ENCODE measurements at regions not wholly inside any gene's neighbourhood (a gene's known extent, or its start where the extent isn't known, plus 50 kb on each side); places are given as distances from the start of the nearest gene placed in this dataset.

GRCh38 chr7:144987686-144988085 is 151.8 kb upstream of the TPK1 start:
- intact Hi-C loops (cut with DNase I; ENCODE audit: low total_unique reads): no loop called here
- no peak for TF ChIP-seq CTCF (IDR thresholded peaks at IDR 0.05)
- TF ChIP-seq POLR2A (IDR thresholded peaks at IDR 0.05): no peak
- TF ChIP-seq POLR2AphosphoS5 (IDR thresholded peaks at IDR 0.05): no peak

GRCh38 chr7:144982133-144982532 is 146.3 kb upstream of the TPK1 start:
- no peak for DNase-seq (ENCODE audit: low spot score in 2 of 2)
- H3K4me3 ChIP-seq: no peak overlapping the region
- H3K36me3 ChIP-seq: no peaks in the 10 kb centered on the region
- H3K27ac ChIP-seq: no peak overlapping the region
- intact Hi-C loops (cut with DNase I; ENCODE audit: low total_unique reads): no loop called here
- no peaks in the 10 kb centered on the region for H3K27me3 ChIP-seq
- H3K9me3 ChIP-seq: no peaks in the 10 kb centered on the region
- TF ChIP-seq POLR2A (IDR thresholded peaks at IDR 0.05) (no peak), CTCF (IDR thresholded peaks at IDR 0.05) (no peak), POLR2AphosphoS5 (IDR thresholded peaks at IDR 0.05) (no peak)
- H3K4me1 ChIP-seq: no peaks in the 10 kb centered on the region

More at GRCh38 chr7:144987686-144988085, 151.8 kb upstream of the TPK1 start:
- Histone ChIP-seq H3K27me3 (no peaks in the 10 kb centered on the region), H3K36me3 (no peaks in the 10 kb centered on the region), H3K4me1 (no peaks in the 10 kb centered on the region), H3K27ac (no peak overlapping the region), H3K4me3 (no peak overlapping the region), H3K9me3 (no peaks in the 10 kb centered on the region)
- DNase-seq (ENCODE audit: low spot score in 2 of 2): no peak

- DNase-seq (ENCODE audit: low spot score in 2 of 2): no peak
- Histone ChIP-seq H3K9me3 (no peaks in the 10 kb centered on the region), H3K27ac (no peak overlapping the region), H3K36me3 (no peaks in the 10 kb centered on the region), H3K4me1 (no peaks in the 10 kb centered on the region), H3K27me3 (peaks cover 0 to 3% of the 10 kb centered on the region in 2 donors), H3K4me3 (no peak overlapping the region)
- intact Hi-C loops (cut with DNase I; ENCODE audit: low total_unique reads): no loop called here
- TF ChIP-seq POLR2A (IDR thresholded peaks at IDR 0.05): no peak
- TF ChIP-seq CTCF (IDR thresholded peaks at IDR 0.05): no peak
Observed at GRCh38 chr7:144975882-144976281, 140.0 kb upstream of the TPK1 start.

- DNase-seq (ENCODE audit: low spot score in 2 of 2): no peak
- Histone ChIP-seq H3K9me3 (no peaks in the 10 kb centered on the region), H3K36me3 (no peaks in the 10 kb centered on the region), H3K27ac (no peak overlapping the region), H3K27me3 (peaks cover 0 to 3% of the 10 kb centered on the region in 2 donors), H3K4me1 (no peaks in the 10 kb centered on the region), H3K4me3 (no peak overlapping the region)
- TF ChIP-seq CTCF (IDR thresholded peaks at IDR 0.05): no peak
- no peak for TF ChIP-seq POLR2AphosphoS5 (IDR thresholded peaks at IDR 0.05)
- TF ChIP-seq POLR2A (IDR thresholded peaks at IDR 0.05): no peak
- intact Hi-C loops (cut with DNase I; ENCODE audit: low total_unique reads): loop anchor here (5.0 kb wide), 1 partner anchor 417 kb away; no protein-coding TSS in a partner anchor
Observed at GRCh38 chr7:144969787-144970186, 133.9 kb upstream of the TPK1 start.

GRCh38 chr7:144960763-144961162 is 124.9 kb upstream of the TPK1 start:
- Histone ChIP-seq H3K27ac (no peak overlapping the region), H3K4me1 (no peaks in the 10 kb centered on the region), H3K4me3 (no peak overlapping the region), H3K36me3 (no peaks in the 10 kb centered on the region), H3K9me3 (no peaks in the 10 kb centered on the region), H3K27me3 (no peaks in the 10 kb centered on the region)
- DNase-seq (ENCODE audit: low spot score in 2 of 2): no peak
- intact Hi-C loops (cut with DNase I; ENCODE audit: low total_unique reads): no loop called here
- TF ChIP-seq POLR2AphosphoS5 (IDR thresholded peaks at IDR 0.05) (no peak), POLR2A (IDR thresholded peaks at IDR 0.05) (no peak), CTCF (IDR thresholded peaks at IDR 0.05) (no peak)

Data from breast epithelium (tissue), 4 donors.